Hepatocyte (in vitro differentiated cells): ENCODE measurements at regions not wholly inside any gene's neighbourhood (a gene's known extent, or its start where the extent isn't known, plus 50 kb on each side); places are given as distances from the start of the nearest gene placed in this dataset.
A peak's percentile ranks its signal among the peaks of the same experiment; 100 is the strongest.
"Not testable (repeated sequence)": the region's sequence is repeated elsewhere in the genome, so short reads cannot be mapped to it uniquely, and the experiment has no call there.

Experiments
- DNase-seq: peaks from one replicate; pipeline ENCODE4 v3.0.0-alpha.2; 2016; ENCODE audit warnings: low spot score
- H2AFZ ChIP-seq: fragments of 200-600 bp; sonication (generic); 2 replicates; pipeline ENCODE4 v1.6.0; 2016; ENCODE audit warnings: antibody characterized with exemption, mild to moderate bottlenecking
- H3K27ac ChIP-seq: fragments of 200-600 bp; sonication (generic); 2 replicates; pipeline ENCODE4 v1.5.1; 2016; ENCODE audit warnings: mild to moderate bottlenecking
- H3K27me3 ChIP-seq: fragments of 200-600 bp; sonication (generic); 2 replicates; pipeline ENCODE4 v1.6.1; 2016
- H3K36me3 ChIP-seq: fragments of 200-600 bp; sonication (generic); replicated peaks from 2 replicates; pipeline ENCODE4 v1.5.1; 2016; ENCODE audit warnings: low read depth; ENCODE audit not compliant: insufficient read depth
- H3K4me1 ChIP-seq: fragments of 200-600 bp; sonication (generic); 2 replicates; pipeline ENCODE4 v1.5.1; 2016; ENCODE audit warnings: mild to moderate bottlenecking, moderate library complexity; ENCODE audit not compliant: insufficient read depth
- H3K4me2 ChIP-seq: fragments of 200-600 bp; sonication (generic); 2 replicates; pipeline ENCODE4 v1.6.0; 2016
- H3K4me3 ChIP-seq: fragments of 200-600 bp; sonication (generic); 2 replicates; pipeline ENCODE4 v1.5.1; 2016; ENCODE audit warnings: mild to moderate bottlenecking
- H3K79me2 ChIP-seq: fragments of 200-600 bp; sonication (generic); 2 replicates; pipeline ENCODE4 v1.6.0; 2017; ENCODE audit warnings: mild to moderate bottlenecking
- H3K9me2 ChIP-seq: fragments of 200-600 bp; sonication (generic); replicated peaks from 2 replicates; pipeline ENCODE4 v1.6.0; 2017; ENCODE audit warnings: mild to moderate bottlenecking; ENCODE audit not compliant: insufficient read depth
- H3K9me3 ChIP-seq: fragments of 200-600 bp; sonication (generic); 2 replicates; pipeline ENCODE4 v1.5.1; 2016; ENCODE audit warnings: low read depth, mild to moderate bottlenecking
- H4K20me1 ChIP-seq: fragments of 200-600 bp; sonication (generic); 2 replicates; pipeline ENCODE4 v1.6.0; 2016; ENCODE audit warnings: mild to moderate bottlenecking; ENCODE audit not compliant: insufficient read depth, poor library complexity, severe bottlenecking
- CTCF ChIP-seq: fragments of 200-600 bp; sonication (generic); IDR thresholded peaks from 2 replicates; pipeline ENCODE4 v1.5.1; 2016; ENCODE audit warnings: antibody characterized with exemption, mild to moderate bottlenecking; ENCODE audit not compliant: poor library complexity
- EZH2 ChIP-seq: fragments of 200-600 bp; sonication (generic); IDR thresholded peaks from 2 replicates; pipeline ENCODE4 v1.6.1; 2016; ENCODE audit warnings: antibody characterized with exemption, mild to moderate bottlenecking, borderline replicate concordance
- EZH2phosphoT487 ChIP-seq: fragments of 200-600 bp; sonication (generic); IDR thresholded peaks from one replicate; pipeline ENCODE4 v1.6.1; 2018; ENCODE audit warnings: antibody characterized with exemption, mild to moderate bottlenecking, low read depth, moderate library complexity; ENCODE audit not compliant: unreplicated experiment, severe bottlenecking
- WGBS: methylation state at CpG from one replicate; pipeline ENCODE4 v1.1.6; 2016; ENCODE audit warnings: low lambda C conversion rate; ENCODE audit errors: missing lambda C conversion rate; 5-methylcytosine and 5-hydroxymethylcytosine counted together

GRCh38 chr9:63762230-63762629 is 1522.8 kb downstream of the FOXD4L5 start:
- not testable (repeated sequence) for H3K36me3 ChIP-seq, H3K4me3 ChIP-seq, H3K79me2 ChIP-seq, H3K27me3 ChIP-seq, H3K4me1 ChIP-seq, H3K9me2 ChIP-seq, H3K4me2 ChIP-seq, H4K20me1 ChIP-seq, DNase-seq, H2AFZ ChIP-seq, H3K27ac ChIP-seq, H3K9me3 ChIP-seq
- 75% methylated on average over 13 of the region's 13 CpGs for WGBS

- 84% methylated on average over 4 of the region's 4 CpGs for WGBS
- H3K9me2 ChIP-seq, H4K20me1 ChIP-seq, H3K27me3 ChIP-seq, H3K4me3 ChIP-seq, DNase-seq, H2AFZ ChIP-seq, H3K79me2 ChIP-seq, H3K27ac ChIP-seq, H3K36me3 ChIP-seq, H3K4me2 ChIP-seq, H3K4me1 ChIP-seq, H3K9me3 ChIP-seq: not testable (repeated sequence)
These were observed 1556.0 kb downstream of the FOXD4L5 start for GRCh38 chr9:63729021-63729420.

GRCh38 chr9:63728287-63728686 is 1556.7 kb downstream of the FOXD4L5 start:
- no peak overlapping the region for H3K4me2 ChIP-seq
- H3K36me3 ChIP-seq = no peaks in the 10 kb centered on the region
- no peak overlapping the region for H3K27ac ChIP-seq
- no peak overlapping the region for H2AFZ ChIP-seq
- no peaks in the 10 kb centered on the region for H3K79me2 ChIP-seq
- H3K27me3 ChIP-seq = no peaks in the 10 kb centered on the region
- DNase-seq = no peak
- H3K4me1 ChIP-seq = no peaks in the 10 kb centered on the region
- H3K9me3 ChIP-seq = no peaks in the 10 kb centered on the region
- H4K20me1 ChIP-seq = no peaks in the 10 kb centered on the region
- 39% methylated on average over 3 of the region's 3 CpGs for WGBS
- H3K4me3 ChIP-seq = no peak overlapping the region
- no peaks in the 10 kb centered on the region for H3K9me2 ChIP-seq
- TF ChIP-seq EZH2phosphoT487 = no peak
- TF ChIP-seq EZH2 = no peak
- TF ChIP-seq CTCF = no peak

- not testable (repeated sequence) for H3K27ac ChIP-seq, H3K4me1 ChIP-seq, H2AFZ ChIP-seq, H3K9me3 ChIP-seq, H4K20me1 ChIP-seq, H3K4me2 ChIP-seq, H3K27me3 ChIP-seq, H3K9me2 ChIP-seq, DNase-seq, H3K4me3 ChIP-seq, H3K79me2 ChIP-seq, H3K36me3 ChIP-seq
- 90% methylated on average over 11 of the region's 21 CpGs for WGBS
These were observed 1576.7 kb downstream of the FOXD4L5 start for GRCh38 chr9:63708285-63708684.

- H3K79me2 ChIP-seq, H3K9me3 ChIP-seq, H3K4me2 ChIP-seq, H3K27ac ChIP-seq, H3K4me3 ChIP-seq, DNase-seq, H2AFZ ChIP-seq, H3K4me1 ChIP-seq, H4K20me1 ChIP-seq, H3K27me3 ChIP-seq, H3K9me2 ChIP-seq, H3K36me3 ChIP-seq: not testable (repeated sequence)
- WGBS = 96% methylated on average over 24 of the region's 25 CpGs
These were observed 1580.6 kb downstream of the FOXD4L5 start for GRCh38 chr9:63704456-63704855.

GRCh38 chr9:63703670-63704069 is 1581.3 kb downstream of the FOXD4L5 start:
- H2AFZ ChIP-seq, H3K9me3 ChIP-seq, H3K4me1 ChIP-seq, H3K4me3 ChIP-seq, H3K79me2 ChIP-seq, H3K27me3 ChIP-seq, H3K27ac ChIP-seq, H3K9me2 ChIP-seq, H4K20me1 ChIP-seq, H3K4me2 ChIP-seq, H3K36me3 ChIP-seq: not testable (repeated sequence)
- 77% methylated on average over 23 of the region's 38 CpGs for WGBS
- DNase-seq = peak; percentile 17

GRCh38 chr9:63703138-63703665 is 1581.8 kb downstream of the FOXD4L5 start:
- not testable (repeated sequence) for DNase-seq, H3K9me2 ChIP-seq, H3K27ac ChIP-seq, H3K27me3 ChIP-seq, H3K4me2 ChIP-seq, H3K9me3 ChIP-seq, H4K20me1 ChIP-seq, H3K79me2 ChIP-seq, H3K4me1 ChIP-seq, H3K4me3 ChIP-seq, H3K36me3 ChIP-seq, H2AFZ ChIP-seq
- WGBS = 94% methylated on average over 26 of the region's 39 CpGs
